GM12875 (cell line): ENCODE measurements at regions not wholly inside any gene's neighbourhood (a gene's known extent, or its start where the extent isn't known, plus 50 kb on each side); places are given as distances from the start of the nearest gene placed in this dataset.

Experiments
- H3K4me3 ChIP-seq: one replicate; pipeline ENCODE4 v1.5.1; 2011; ENCODE audit warnings: low read depth, low read length, control low read depth
- CTCF ChIP-seq: IDR thresholded peaks from 2 replicates; pipeline ENCODE4 v1.5.1; 2011; ENCODE audit warnings: low read depth, mild to moderate bottlenecking, control low read depth, inconsistent platforms, low read length, moderate library complexity, borderline replicate concordance; ENCODE audit not compliant: insufficient read depth

GRCh38 chr10:3493621-3494020 lies 291.4 kb downstream of the KLF6 start:
- H3K4me3 ChIP-seq, result no peak overlapping the region
- TF ChIP-seq CTCF, result no peak

- no peak overlapping the region for H3K4me3 ChIP-seq
- TF ChIP-seq CTCF, result no peak
Observed at GRCh38 chr10:3491571-3491970, 293.4 kb downstream of the KLF6 start.

- no peak for TF ChIP-seq CTCF
- H3K4me3 ChIP-seq, result no peak overlapping the region
Observed at GRCh38 chr10:3487228-3487627, 297.8 kb downstream of the KLF6 start.

- no peak overlapping the region for H3K4me3 ChIP-seq
- no peak for TF ChIP-seq CTCF
Observed at GRCh38 chr10:3486346-3487065, 298.5 kb downstream of the KLF6 start.

GRCh38 chr10:3485057-3485686 lies 299.8 kb downstream of the KLF6 start:
- TF ChIP-seq CTCF, result no peak
- H3K4me3 ChIP-seq, result peak overlapping the region; percentile 40

GRCh38 chr10:3484306-3485056 lies 300.5 kb downstream of the KLF6 start:
- peak overlapping the region; percentile 40 for H3K4me3 ChIP-seq
- TF ChIP-seq CTCF, result 0 out of 2 replicates have a peak, but pooled peaks have one; percentile 19
